ENCODE measurements at regions not wholly inside any gene's neighbourhood (a gene's known extent, or its start where the extent isn't known, plus 50 kb on each side); places are given as distances from the start of the nearest gene placed in this dataset.
A peak's percentile ranks its signal among the peaks of the same experiment; 100 is the strongest.
"Not testable (repeated sequence)": the region's sequence is repeated elsewhere in the genome, so short reads cannot be mapped to it uniquely, and the experiment has no call there.

DNA sequence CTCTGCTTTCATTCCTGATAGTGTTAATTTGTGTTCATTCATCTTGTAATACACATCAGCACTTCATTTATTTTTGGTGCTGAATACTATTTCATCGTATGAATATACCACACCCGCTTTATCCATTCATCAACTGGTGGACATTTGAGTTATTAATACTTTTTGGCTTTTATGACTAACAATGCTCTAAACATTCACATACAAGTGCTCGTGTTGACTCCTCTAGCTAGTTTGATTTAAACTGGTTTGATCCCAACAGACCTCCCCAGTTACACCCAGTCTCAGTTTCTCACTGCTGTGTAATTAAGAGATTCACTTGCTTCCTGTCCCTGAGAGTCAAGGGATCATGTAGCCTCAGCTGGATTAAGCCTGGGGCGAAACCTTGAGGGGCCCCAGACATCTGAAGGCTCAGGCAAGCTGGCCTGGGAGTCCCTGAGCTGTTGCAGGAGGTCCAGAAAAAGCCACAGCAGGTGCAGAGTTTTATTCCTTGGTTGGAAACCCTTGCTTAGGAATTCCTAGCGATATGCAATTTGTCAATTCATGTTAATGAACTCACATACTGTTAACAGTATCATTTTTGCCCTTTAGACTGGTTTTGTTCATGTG is 52.8 kb upstream of the CLDN24 start:
- H3K27me3 ChIP-seq (ENCODE audit: low read depth) = no peaks in the 10 kb centered on the region
- H3K27ac ChIP-seq = no peak overlapping the region
- ATAC-seq = no peak

DNA sequence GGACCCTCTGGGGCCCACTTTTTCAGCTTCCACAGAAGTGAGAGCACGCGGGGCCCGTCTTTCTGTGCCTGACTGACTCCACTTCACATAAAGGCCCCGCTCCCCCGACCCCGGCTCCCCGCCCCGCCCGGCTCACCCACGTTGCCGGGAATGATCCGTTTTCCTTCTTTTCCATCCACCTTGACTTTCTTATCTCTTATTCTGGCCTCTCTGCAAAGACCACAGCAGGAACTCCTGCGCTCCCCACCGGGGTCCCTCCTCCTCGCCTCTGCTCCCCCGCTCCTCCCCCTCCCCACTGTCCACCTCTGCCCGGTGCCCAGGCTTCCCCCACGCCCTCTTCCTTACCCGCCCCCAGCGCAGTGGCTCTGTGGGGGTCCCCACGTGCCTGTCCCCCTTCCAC is 54.2 kb upstream of the CLDN24 start:
- no peaks in the 10 kb centered on the region for H3K4me1 ChIP-seq
- H3K9me3 ChIP-seq = no peaks in the 10 kb centered on the region
- intact Hi-C loops (cut with DNase I) = no loop called here
- TF ChIP-seq, protein P1, sequence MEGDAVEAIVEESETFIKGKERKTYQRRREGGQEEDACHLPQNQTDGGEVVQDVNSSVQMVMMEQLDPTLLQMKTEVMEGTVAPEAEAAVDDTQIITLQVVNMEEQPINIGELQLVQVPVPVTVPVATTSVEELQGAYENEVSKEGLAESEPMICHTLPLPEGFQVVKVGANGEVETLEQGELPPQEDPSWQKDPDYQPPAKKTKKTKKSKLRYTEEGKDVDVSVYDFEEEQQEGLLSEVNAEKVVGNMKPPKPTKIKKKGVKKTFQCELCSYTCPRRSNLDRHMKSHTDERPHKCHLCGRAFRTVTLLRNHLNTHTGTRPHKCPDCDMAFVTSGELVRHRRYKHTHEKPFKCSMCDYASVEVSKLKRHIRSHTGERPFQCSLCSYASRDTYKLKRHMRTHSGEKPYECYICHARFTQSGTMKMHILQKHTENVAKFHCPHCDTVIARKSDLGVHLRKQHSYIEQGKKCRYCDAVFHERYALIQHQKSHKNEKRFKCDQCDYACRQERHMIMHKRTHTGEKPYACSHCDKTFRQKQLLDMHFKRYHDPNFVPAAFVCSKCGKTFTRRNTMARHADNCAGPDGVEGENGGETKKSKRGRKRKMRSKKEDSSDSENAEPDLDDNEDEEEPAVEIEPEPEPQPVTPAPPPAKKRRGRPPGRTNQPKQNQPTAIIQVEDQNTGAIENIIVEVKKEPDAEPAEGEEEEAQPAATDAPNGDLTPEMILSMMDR (IDR thresholded peaks at IDR 0.05) = no peak
- H3K36me3 ChIP-seq = no peaks in the 10 kb centered on the region
- no peak overlapping the region for H3K4me3 ChIP-seq
- ATAC-seq (no peak), DNase-seq (no peak)
- no peaks in the 10 kb centered on the region for H3K27me3 ChIP-seq (ENCODE audit: low read depth)
- no peak overlapping the region for H3K27ac ChIP-seq

More for the DNA sequence above, 52.8 kb upstream of the CLDN24 start:
- Histone ChIP-seq H3K4me3 (no peak overlapping the region), H3K36me3 (no peaks in the 10 kb centered on the region), H3K9me3 (no peaks in the 10 kb centered on the region), H3K4me1 (no peaks in the 10 kb centered on the region)
- intact Hi-C loops (cut with DNase I) = no loop called here
- TF ChIP-seq, protein P1 (IDR thresholded peaks at IDR 0.05) = no peak
- DNase-seq = no peak

DNA sequence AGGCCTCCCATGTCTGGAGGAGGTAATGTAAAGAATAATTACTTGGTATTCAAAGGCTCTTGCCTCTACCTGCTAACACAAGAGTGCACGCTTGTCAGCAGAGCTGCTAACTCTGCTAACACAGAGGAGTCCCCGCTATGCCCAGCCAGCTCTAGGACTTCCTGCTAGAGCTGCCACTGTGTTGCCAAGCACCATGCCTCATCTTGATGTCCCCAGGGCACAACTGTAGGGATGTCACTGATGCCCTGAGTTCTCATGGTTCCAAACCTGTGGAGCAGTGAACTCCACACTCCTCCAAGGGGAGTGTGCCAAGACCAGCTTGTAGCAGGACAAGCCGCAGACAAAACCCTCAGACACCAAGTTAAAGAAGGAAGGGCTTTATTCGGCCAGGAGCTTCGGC is 55.3 kb upstream of the CLDN24 start:
- ATAC-seq = no peak
- TF ChIP-seq, protein P1 (IDR thresholded peaks at IDR 0.05) = no peak
- Histone ChIP-seq H3K4me1 (no peaks in the 10 kb centered on the region), H3K27ac (no peak overlapping the region), H3K27me3 (ENCODE audit: low read depth) (no peaks in the 10 kb centered on the region), H3K36me3 (no peaks in the 10 kb centered on the region), H3K4me3 (no peak overlapping the region), H3K9me3 (no peaks in the 10 kb centered on the region)
- no peak for DNase-seq
- intact Hi-C loops (cut with DNase I) = no loop called here

DNA sequence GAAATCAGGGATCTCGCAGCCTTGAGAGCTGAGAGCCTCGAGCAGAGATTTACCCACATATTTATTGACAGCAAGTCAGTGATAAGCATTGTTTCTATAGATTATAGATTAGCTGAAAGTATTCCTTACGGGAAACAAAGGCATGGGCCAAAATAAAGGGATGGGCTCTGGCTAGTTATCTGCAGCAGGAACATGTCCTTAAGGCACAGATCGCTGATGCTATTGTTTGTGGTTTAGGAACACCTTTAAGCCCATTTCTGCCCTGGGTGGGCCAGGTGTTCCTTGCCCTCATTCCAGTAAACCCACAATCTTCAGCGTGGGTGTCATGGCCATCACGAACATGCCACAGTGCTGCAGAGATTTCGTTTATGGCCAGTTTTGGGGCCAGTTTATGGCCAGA is 56.1 kb upstream of the CLDN24 start:
- H3K4me1 ChIP-seq; DNase-seq; H3K36me3 ChIP-seq; H3K27ac ChIP-seq; H3K4me3 ChIP-seq; H3K27me3 ChIP-seq (ENCODE audit: low read depth); intact Hi-C loops (cut with DNase I); H3K9me3 ChIP-seq; ATAC-seq: not testable (repeated sequence)

DNA sequence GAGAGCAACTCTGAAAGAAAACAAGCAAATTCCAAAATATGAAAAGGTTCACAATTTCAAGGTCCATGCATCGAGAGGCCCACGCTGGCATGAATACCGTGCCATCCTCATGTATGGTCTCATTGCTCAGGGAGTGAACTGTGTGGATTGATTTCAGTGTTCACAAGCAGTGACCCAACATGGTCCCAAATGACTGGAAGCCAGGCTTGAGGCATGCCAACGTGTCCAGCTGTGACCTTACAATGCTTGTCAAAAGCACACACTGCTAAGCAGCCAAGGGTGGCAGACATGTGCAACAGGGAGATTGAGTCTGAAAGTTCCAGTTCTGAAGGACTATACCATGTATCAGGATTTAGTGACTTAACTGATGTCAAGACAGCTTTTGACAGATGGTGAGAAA is 58.7 kb upstream of the CLDN24 start:
- no peak for ATAC-seq
- intact Hi-C loops (cut with DNase I) = no loop called here
- TF ChIP-seq, protein P1 (IDR thresholded peaks at IDR 0.05) = no peak

DNA sequence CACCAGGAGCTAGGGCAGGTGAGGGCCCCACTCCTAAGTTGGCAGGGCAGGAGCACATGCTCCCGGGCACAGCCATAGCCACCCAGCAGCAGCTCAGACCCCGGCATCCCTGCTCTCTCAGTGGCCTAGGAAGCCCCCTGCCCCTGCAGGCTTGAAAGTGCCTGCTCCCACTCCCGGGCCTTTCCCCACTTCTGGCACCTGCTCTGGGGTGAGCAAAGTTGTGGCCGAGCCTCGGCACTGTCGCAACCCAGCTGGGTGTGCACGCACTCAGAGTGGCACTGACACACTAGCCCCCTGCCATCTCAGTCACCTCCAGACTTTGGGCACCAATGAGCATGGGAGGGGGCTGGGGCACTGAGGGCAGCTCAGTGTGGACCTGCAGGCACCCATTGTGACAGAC is 60.8 kb upstream of the CDKN2AIP start:
- TF ChIP-seq, protein P1 (IDR thresholded peaks at IDR 0.05) = no peak
- peak in 1 of 2 donors; percentile 46 for ATAC-seq
- Histone ChIP-seq H3K4me1 (no peaks in the 10 kb centered on the region), H3K36me3 (no peaks in the 10 kb centered on the region), H3K27me3 (ENCODE audit: low read depth) (no peaks in the 10 kb centered on the region), H3K27ac (no peak overlapping the region), H3K4me3 (no peak overlapping the region), H3K9me3 (no peaks in the 10 kb centered on the region)
- no peak for DNase-seq
- intact Hi-C loops (cut with DNase I) = no loop called here

More for the DNA sequence above, 58.7 kb upstream of the CLDN24 start:
- H3K9me3 ChIP-seq = no peaks in the 10 kb centered on the region
- H3K4me1 ChIP-seq = no peaks in the 10 kb centered on the region
- DNase-seq = no peak
- H3K27me3 ChIP-seq (ENCODE audit: low read depth) = no peaks in the 10 kb centered on the region
- H3K36me3 ChIP-seq = no peaks in the 10 kb centered on the region
- no peak overlapping the region for H3K27ac ChIP-seq
- H3K4me3 ChIP-seq = no peak overlapping the region
